ENCODE measurements at regions not wholly inside any gene's neighbourhood (a gene's known extent, or its start where the extent isn't known, plus 50 kb on each side); places are given as distances from the start of the nearest gene placed in this dataset.

DNA sequence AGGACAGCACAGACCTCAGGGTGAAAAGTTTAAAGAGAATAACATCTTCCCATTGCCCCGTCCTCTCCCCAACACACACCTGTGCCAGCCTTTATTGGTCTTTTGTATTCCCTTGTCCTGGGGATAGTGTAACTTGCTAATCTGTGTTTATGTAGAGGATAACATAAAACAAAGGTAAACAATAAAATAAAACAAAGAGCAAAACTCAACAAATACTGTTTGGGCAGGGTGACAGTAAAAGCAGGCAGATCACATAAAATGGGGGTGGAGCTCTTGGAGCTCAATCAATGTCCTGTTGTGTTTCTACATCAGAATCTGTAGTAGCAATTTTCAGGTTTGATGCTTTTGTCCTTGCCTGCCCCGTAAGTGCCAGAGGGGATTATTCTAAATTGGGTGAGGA lies 1939.7 kb downstream of the TP53TG3F start:
- DNase-seq: no peak

DNA sequence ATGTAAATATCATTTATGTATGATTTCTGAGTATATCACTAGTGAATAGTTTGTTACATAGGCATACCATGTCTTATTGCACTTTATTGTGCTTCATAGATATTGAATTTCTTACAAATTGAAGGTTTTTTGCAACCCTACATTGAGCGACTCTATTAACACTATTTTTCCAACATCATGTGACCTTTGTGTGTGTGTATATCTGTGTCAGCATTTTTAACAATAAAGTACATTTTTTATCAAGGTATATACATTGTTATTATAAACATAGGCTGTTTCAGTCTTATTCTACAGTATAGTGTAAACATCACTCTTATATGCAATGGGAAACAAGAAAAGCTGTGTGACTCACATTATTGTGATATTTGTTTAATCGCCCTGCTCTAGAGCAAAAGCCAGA lies 1944.9 kb downstream of the TP53TG3F start:
- DNase-seq: no peak

DNA sequence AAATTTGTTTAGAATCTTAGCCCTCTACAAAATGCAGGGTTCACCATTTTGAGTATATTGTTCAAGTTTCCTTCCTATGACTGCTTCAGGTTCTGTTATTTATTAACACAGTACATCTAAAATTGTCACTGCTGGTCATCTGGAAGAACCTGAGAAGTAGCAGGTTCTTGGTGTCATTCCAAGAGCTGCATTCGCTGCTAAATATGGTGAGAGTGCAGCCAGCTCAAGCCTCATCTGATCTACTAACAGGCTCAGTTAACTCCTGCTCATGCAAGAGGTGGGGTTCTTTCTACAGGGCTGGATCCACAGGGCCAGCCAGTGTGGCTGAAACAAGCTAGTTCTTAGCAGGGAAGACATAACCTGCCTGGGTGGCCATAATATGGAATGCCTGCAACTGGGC lies 1946.1 kb downstream of the TP53TG3F start:
- DNase-seq: no peak

DNA sequence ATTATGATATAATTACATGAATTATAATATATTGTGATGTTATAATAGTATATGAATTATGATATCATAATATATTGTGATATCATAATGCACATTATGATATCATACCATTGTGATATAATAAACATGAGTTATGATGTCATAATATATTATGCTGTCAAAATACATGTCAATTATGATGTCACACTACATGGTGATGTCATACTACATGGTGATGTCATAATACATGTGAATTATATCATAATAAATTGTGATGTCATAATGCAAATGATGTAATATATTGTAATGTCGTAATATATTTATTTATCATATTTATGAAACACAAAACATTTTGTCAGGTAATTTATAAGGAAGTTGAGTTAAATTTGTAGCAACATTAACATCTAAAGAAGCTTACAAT lies 1950.1 kb downstream of the TP53TG3F start:
- no peak for DNase-seq

DNA sequence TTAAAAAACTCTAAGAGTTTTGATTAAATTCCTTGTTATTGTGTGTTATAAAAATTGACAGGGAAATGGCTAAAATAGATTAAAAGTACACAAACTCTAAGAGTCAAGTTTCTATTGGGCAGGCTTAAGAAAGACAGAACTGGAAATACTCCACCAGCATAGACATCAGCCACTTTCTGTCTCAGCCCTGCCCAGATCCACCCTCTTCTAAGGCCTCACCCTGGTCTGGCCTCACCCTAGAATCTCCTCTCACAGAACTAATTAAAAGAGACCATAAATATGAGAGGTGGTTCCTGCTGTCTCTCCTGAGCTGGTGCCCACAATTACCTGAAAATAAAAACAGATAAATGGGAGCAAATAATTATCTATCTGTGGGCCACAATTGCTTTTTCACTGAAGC lies 1951.0 kb downstream of the TP53TG3F start:
- DNase-seq: no peak

DNA sequence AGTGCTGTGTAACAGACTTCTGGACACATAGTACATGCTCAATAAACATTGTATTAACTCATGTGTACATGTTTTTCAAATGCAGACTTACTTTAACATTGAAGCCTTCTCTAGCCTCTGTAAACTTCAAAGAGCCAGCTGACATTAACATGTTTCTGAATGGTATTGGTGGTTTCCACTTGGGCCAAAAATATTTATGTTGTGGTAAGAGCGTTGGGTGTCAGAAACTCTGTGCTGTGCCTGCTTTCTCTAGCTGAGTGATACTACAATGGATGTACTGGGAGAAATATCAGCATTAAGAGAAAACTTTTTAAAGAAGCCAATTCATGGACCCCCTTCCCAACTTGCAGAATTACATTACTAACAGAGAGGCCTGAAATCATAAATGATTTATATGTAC lies 1951.7 kb downstream of the TP53TG3F start:
- no peak for DNase-seq

DNA sequence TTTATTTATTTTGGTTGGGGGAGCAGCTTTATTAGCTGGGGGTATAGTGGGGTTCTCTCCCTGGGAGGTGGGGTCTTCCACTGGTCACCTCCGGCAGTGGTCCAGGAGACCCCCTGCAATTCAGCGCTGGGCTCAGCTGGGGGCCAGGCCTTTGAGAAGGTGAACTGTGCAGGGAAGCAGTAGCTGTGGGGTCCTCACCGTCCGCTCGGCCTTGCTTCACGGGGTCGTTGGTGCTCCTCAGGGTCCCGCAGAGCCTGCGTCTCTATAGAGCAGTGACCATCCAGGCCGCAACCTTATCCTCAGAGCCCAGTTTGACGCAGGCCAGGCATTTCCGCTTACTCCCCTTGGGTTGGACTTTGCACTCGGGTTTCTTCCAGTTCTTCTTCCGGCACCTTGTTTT lies 1954.7 kb downstream of the TP53TG3F start:
- no peak for DNase-seq

DNA sequence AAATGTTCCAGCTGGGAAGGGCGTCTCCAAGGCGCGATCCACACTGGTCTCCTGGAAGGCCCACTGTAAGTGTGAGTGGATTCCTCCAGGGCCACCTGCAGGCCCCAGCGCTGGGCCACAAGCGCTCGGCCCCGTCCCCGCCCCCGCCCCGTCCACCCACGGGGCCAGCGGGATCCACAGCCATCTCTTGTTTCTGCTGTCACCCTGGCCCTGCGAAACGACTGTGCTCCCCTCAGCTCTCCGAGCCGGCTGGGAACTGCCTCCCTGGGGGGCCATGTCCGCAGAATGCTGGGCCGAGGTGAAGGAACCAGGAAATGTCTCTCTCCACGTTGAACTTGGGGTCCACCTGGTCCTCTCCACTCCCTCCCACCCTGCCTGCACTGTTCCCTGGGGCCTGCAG lies 1955.2 kb downstream of the TP53TG3F start:
- no peak for DNase-seq

DNA sequence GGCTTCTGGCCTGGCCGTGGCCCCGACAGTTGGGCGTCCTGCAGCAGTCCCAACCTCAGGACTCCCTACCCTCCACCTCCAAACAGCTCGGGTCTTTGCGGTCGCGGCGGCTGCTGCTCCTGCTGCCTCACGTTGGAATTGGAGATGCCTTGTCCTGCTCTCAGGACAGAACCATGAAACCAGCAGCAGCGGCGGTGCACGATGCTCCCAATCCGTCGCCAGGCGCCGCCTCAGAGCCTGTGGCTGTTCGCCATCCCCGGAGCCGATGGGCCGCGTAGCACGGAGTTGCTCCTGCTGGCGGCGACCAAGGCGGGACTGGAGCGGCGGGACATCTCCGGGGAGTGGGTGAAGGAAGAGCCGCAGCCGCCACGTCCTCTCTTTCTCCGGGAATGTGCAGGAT lies 1965.9 kb downstream of the TP53TG3F start:
- DNase-seq: no peak

DNA sequence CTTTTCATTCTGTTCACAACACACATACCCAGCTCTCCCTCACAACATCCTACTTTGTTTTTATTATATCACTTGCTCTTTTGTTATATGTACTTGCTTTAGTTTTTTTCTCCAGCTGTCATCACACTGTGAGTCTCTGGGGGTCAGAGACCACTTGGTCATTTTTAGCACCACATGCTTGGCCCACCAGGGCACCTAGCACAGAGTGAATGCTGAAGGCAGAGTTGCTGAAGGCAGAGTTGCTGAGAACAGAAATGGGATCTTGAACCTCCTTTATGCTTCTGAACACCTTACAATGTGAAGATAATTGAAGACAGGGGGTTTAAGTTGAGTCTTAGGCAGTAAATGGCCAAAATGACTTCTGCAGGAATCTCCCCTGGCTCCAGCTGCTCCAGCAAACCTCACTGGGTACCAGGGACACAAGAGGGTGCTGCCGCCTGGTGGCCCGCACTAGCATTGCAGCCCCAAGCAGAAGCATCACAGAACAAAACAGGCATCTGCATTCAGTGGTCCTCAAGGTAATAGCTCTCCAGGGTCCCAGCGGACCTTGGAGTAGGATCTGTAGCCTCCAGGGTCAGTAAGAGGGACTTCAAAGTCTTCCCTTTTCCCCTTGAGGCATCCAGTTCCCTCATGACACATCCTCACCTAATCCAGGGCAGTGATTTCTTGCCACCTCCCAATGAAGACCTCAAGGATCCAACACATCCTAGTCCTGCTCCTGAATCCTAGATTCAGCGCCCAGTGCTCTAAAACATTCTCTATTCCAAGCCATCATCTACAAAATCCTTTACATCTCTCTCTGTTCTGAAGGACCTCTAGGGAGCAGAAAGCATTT lies 1972.6 kb downstream of the TP53TG3F start:
- peak in 1 of 2 experiments; percentile 9 for DNase-seq

DNA sequence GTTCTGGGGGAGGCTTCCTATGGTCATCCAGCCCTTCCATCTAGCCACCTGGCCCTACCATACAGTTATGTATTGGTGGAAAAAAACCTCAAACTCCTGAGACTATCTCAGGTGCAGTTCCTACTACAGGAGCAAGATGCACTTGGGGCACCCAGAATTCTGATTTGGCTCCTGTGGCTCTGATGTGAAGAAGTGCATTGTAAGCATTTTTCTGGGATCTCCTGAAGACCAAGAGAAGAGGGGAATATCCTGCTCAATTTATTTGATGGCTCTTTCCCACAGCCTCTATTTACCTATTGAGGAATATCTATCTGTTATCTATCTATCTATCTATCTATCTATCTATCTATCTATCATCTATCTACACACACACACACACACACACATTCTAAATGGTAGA lies 1981.5 kb downstream of the TP53TG3F start:
- DNase-seq: no peak

DNA sequence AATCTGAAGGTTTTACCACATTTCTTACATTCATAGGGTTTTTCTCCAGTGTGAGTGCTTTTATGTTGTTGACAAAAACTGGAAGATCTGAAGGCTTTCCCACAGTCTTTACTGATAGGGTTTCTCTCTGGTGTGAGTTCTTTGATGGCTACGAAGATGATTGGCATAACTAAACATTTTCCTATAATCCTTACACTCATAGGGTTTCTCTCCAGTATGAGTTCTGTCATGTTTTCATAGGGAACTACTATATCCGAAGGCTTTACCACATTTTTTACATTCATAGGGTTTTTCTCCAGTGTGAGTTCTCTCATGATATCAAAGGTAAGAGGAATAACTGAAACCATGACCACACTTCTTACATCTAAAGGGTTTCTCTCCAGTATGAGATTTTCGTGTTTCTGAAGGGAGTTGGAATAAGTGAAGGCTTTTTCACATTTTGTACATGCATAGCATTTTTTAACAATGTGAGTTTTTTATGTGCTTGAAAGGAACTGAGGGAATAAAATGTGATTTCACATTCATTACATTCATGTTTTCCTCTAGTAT lies 1987.7 kb downstream of the TP53TG3F start:
- DNase-seq: no peak

DNA sequence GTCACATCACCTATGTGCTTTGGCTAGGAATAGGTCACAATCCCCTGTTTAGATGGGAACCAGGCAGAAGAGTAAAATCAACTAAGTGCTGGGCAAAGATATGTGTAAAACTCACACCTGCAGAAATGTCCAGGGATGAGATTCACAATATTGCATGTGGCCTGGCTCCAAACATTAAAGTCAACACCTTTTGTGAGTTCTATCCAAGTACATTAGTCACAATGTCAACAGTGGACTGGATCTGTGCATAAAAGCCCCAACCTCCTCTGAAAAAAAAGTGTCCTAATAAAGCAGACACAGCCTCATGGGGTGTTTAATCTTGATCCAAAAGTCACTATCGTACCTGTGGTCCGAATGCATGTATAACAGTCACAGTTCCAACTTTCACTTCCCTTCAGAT lies 1990.3 kb downstream of the TP53TG3F start:
- no peak for DNase-seq

DNA sequence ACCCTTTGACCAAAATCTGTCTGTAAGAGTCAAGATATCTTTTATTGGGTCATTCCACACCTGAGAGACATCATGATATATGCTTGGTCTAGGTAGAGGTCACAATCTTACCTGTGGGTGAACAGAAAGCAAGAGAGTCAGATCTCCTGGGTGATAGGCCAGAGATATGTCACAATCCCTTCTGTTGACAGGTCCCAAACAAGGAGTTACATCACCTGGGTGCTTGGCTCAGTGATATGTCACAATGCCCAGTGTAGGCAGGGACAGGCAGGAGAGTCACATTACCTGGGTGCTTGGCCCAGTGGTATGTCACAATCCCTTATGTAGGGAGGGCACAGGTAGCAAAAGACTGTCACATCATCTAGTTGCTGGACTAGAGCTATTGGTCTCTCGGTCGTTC lies 1991.2 kb downstream of the TP53TG3F start:
- no peak for DNase-seq

DNA sequence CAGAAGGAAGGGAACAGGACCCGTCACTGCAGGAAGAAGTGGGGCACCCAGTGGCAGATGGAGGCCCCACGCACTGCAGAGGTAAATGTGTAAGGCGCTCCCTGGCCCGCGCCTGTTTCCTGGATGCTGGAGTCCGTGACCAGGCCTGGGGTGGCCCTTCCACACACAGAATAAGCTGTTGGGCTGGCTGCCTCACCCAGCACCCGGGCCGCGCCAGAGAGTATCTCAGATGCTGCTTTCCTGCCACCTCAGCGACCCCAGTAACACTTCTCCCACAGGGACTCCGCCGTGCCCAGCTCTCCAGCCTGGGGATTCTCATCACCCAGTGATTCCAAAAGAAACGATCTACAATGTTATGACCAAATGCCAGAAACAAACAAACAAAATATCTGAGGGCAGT lies 1993.1 kb downstream of the TP53TG3F start:
- DNase-seq: no peak

DNA sequence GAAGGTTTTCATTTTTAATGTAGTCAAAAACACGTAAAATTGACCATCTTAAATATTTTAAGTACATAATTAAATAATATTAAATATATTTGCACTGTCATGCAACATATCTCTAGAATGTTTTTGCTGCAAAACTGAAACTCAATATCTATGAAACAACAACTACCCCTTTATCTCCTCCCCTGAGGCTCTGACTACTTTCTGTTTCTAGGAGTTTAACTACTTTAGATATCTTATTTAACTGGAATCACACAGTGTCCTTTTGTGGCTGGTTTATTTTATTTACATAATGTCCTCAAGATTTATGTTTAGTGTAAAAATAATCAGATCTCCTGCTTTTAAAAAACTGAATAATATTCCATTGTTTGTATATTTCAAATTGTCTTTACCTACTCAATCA lies 2003.9 kb downstream of the TP53TG3F start:
- no peak for DNase-seq

DNA sequence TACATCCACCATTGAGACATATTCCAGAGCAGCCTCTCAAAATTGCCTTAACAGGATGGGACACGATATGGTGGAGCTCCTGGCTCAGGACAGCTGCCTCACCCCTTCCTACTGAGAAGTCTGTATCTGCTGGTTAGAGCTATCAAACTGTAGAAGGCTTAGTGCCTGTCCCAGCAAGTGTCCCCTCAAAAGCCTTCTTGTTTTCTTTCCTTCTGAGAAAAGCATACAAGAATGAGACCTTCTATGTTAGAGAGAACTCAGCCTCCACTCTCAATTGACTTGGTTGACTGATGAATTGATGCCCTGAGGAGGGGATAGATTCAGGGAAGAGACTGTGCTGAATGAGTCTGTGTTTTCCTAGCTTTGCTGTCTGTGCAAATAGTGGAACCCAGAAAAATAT lies 2020.9 kb downstream of the TP53TG3F start:
- no peak for DNase-seq

DNA sequence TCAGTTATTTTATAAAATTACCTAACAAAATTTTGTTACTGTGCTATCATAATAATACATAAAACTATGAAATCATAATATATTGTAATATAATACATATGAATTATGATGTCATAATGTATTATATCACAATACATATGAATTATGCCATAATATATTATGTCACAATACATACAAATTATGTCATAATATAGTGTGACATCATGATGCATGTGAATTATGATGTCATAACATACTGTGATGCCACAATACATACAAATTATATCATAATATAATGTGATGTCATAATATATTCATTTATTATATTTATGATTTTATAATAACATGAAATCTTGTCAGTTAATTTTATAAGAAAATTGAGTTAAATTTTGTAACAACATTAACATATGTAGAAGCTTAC lies 2021.6 kb downstream of the TP53TG3F start:
- no peak for DNase-seq

DNA sequence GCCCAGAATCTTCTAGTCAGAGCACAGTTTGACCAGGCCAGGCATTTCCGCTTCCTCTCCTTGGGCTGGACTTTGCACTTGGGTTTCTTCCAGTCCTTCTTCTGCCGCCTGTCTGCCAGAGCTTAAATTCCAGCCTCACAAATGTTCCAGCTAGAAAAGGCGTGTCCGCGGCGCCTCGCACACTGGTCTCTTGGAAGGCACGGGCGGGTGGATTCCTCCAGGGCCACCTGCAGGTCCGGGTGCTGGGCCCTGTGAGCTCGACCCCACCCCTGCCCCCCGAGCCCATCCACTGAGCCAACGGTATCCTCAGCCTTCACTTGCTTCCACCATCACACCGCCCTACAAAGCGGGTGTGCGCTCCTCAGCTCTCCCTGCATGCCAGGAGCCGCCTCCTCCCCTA lies 2026.5 kb downstream of the TP53TG3F start:
- no peak for DNase-seq

DNA sequence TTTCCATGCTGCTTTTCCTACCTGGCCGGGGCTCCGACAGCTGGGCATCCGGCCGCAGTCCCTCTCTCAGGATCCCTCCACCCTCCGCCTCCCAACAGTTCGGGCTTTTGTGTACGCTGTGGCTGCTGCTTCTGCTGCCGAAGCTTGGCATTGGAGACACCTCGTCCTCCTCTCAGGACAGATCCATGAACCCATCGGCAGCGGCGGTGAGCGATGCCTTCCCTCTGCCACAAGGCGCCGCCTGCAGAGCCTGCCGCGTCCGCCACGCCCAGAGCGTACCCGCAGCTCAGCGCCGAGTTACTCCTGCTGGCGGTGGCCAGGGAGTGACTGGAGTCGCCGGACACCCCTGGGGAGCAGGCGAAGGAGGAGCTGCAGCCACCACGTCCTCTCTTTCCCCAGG lies 2032.8 kb downstream of the TP53TG3F start:
- no peak for DNase-seq

DNA sequence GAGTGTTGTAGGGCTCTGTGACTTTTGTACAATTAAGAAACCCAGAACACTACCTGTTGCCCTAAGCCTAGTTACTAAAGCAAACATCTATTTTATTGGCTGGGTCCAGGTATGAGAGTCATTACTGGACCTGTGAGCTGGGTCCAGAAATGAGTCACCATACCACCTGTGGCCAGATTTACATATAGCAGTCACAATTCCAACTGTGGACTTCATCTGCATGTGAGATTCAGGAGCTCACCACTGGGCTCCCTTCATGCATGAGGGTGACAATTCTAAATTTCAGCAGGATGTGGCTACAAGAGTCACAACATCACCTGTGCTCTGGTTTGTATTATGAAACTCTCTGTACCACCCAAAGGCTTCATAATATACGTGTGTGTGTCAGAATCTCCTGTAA lies 2038.0 kb downstream of the TP53TG3F start:
- no peak for DNase-seq

DNA sequence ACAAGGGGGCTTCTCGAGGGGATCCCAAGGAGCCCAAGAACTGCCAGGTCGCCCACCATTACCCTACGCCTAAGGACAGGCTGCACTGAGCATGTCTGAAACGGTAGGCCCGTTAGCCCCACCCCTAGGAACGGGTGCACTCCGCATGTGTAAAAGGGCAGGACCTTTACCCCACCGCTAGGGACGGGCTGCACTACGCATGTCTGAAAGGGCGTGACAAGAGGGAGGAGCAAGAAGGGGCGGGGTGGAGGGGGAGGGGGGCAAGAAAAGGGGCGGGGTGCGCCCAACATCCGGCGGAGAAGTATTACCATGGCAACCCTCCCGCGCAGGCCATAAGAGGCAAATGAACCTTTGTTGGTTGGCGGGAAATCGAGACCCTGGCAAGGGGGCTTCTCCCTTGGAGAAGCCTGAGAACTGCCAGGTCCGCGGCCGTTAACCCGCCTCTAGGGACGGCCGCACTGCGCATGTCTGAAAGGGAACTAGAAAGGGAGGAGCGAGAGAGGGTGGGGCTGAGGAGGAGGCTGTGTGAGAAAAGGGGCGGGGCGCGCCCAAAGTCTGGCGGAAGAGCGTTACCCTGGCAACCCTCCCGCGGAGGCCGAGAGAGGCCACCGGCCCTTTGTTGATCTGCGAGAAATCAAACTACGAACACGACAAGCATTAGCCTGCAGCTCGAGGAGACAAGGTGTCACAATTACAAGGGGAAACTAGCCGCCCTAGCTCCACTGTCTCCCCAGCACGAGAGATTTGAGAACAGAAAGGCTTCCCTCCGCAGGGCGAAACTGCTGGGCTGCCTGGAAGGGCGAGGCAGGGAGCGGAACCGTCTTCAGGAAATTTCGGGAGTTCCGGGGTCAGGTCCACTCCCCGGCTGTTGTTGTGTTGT lies 2046.8 kb downstream of the TP53TG3F start:
- DNase-seq: no peak

DNA sequence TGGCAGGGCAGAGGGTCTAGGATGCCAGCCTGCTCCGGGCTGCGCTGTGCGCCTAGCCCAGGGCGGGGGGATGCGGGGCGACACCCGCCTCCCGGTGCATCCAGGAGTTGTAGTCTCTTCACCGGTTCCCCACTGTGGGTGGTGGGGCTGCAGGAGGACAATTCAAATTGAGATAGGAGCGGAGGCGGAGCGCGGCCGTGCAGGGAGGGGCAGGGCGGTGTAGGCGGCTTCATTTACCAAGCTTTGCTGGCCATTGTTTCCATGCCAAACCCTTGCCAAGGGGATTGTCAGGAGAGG lies 2047.4 kb downstream of the TP53TG3F start:
- DNase-seq: no peak

DNA sequence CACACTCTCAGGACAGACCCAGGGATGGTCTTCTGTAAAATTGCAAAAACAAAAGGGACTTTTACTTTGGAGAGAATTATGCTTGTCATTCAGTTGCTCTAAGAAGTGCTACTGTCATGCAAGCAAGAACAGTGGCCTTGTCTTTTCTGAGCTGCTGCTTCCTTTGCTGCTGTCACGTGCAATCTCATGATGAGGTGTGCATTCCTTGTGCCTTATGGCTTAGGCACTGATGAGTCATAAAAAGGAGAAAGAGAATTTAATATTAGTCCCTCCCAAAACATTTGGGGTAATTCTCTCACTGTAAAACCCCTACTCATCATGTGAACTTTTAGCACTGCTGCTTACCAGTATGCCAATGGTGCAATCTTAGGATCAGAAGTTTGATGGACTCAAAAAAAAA lies 2051.3 kb downstream of the TP53TG3F start:
- DNase-seq: no peak

All from Kasumi-1 (cell line).